B cell (primary cell): ENCODE measurements at regions not wholly inside any gene's neighbourhood (a gene's known extent, or its start where the extent isn't known, plus 50 kb on each side); places are given as distances from the start of the nearest gene placed in this dataset.

Experiments used
- ATAC-seq: fragments of 200-7000 bp; cut with Tn5 transposase; one replicate; pipeline ENCODE4 v1.10.0; 2021; ENCODE audit warnings: low read depth, mild to moderate bottlenecking, moderate number of reproducible peaks, moderate library complexity
- CTCF ChIA-PET: fragments of 350-600 bp; sonication (Branson Sonifier 250); formaldehyde crosslinking; loops from one replicate; lab custom pipeline; 2021; ENCODE audit warnings: antibody characterized with exemption, inconsistent platforms; lab: Charles Lee
- POLR2A ChIA-PET: fragments of 350-600 bp; sonication (Branson Sonifier 250); formaldehyde crosslinking; loops from one replicate; lab custom pipeline; 2021; ENCODE audit warnings: antibody characterized with exemption; lab: Charles Lee
- DNase-seq: peaks from one replicate; pipeline ENCODE4 v3.0.0; 2013
- H2AFZ ChIP-seq: 2 replicates; pipeline ENCODE4 v1.6.1; 2012; ENCODE audit warnings: mild to moderate bottlenecking, low read depth, low read length; ENCODE audit not compliant: insufficient read depth, poor library complexity, severe bottlenecking
- H3K27ac ChIP-seq, 2 donors: 1 replicate in 1 of 2; 2 replicates in 1 of 2; pipeline ENCODE4 v1.5.1; 2012 to 2013; ENCODE audit warnings: low read length in 2 of 2, mild to moderate bottlenecking in 2 of 2, moderate library complexity in 1 of 2
- H3K27me3 ChIP-seq, 4 experiments: fragments of 200-600 bp in 1 of 4; sonication (generic) in 1 of 4; replicated peaks in 1 of 4; 1 replicate in 2 of 4; 2 replicates in 2 of 4; pipeline versions ENCODE4 v1.6.1 to v1.7.0; 2013 to 2016; ENCODE audit warnings: low read length in 3 of 4, mild to moderate bottlenecking in 2 of 4, mixed read lengths in 1 of 4, moderate library complexity in 1 of 4; ENCODE audit not compliant: insufficient read depth in 4 of 4, control insufficient read depth in 3 of 4; ENCODE audit errors: control extremely low read depth in 1 of 4
- H3K36me3 ChIP-seq, 2 experiments: replicated peaks in 1 of 2; 1 replicate in 1 of 2; 2 replicates in 1 of 2; pipeline versions ENCODE4 v1.6.1 to v1.7.1; 2013; ENCODE audit warnings: low read length in 1 of 2; ENCODE audit not compliant: insufficient read depth in 2 of 2, control insufficient read depth in 1 of 2; ENCODE audit errors: control extremely low read depth in 1 of 2, extremely low read depth in 1 of 2
- H3K4me1 ChIP-seq, 2 donors: fragments of 200-600 bp in 1 of 2; sonication (generic) in 1 of 2; 1 replicate in 1 of 2; 2 replicates in 1 of 2; pipeline versions ENCODE4 v1.5.1 to v1.6.1; 2013 to 2017; ENCODE audit warnings: low read length in 2 of 2; ENCODE audit not compliant: control insufficient read depth in 2 of 2, insufficient read depth in 2 of 2
- H3K4me2 ChIP-seq: replicated peaks from 2 replicates; pipeline ENCODE3; 2012; ENCODE audit warnings: mild to moderate bottlenecking, low read depth, low read length; ENCODE audit not compliant: poor library complexity, severe bottlenecking
- H3K4me3 ChIP-seq, 5 experiments: fragments of 200-600 bp in 1 of 5; sonication (generic) in 1 of 5; 1 replicate in 3 of 5; 2 replicates in 2 of 5; pipeline versions ENCODE4 v1.5.1 to v1.7.0; 2011 to 2016; ENCODE audit warnings: low read length in 4 of 5, mild to moderate bottlenecking in 4 of 5, low read depth in 2 of 5, control low read depth in 1 of 5, moderate library complexity in 1 of 5; ENCODE audit not compliant: insufficient read depth in 1 of 5; ENCODE audit errors: control extremely low read depth in 1 of 5, extremely low read depth in 1 of 5
- H3K79me2 ChIP-seq: fragments of 200-600 bp; sonication (generic); one replicate; pipeline ENCODE4 v1.6.0; 2016; ENCODE audit warnings: low read length; ENCODE audit not compliant: control insufficient read depth, insufficient read depth
- H3K9ac ChIP-seq: fragments of 200-600 bp; sonication (generic); 2 replicates; pipeline ENCODE4 v1.6.1; 2017; ENCODE audit warnings: mild to moderate bottlenecking, low read length, moderate library complexity
- H3K9me3 ChIP-seq, 3 donors: one replicate each; pipeline versions ENCODE4 v1.6.1 to v1.7.1; 2013; ENCODE audit warnings: low read length in 2 of 3; ENCODE audit not compliant: control insufficient read depth in 2 of 3, insufficient read depth in 1 of 3; ENCODE audit errors: control extremely low read depth in 1 of 3
- H4K20me1 ChIP-seq: 2 replicates; pipeline ENCODE4 v1.6.0; 2012; ENCODE audit warnings: mild to moderate bottlenecking, low read length; ENCODE audit not compliant: insufficient read depth, control insufficient read depth, poor library complexity, severe bottlenecking
- H3K27ac Mint-ChIP-seq: one replicate; pipeline ENCODE4 v1.8.0; 2021; ENCODE audit warnings: mixed read lengths
- H3K27me3 Mint-ChIP-seq: one replicate; pipeline ENCODE4 v1.8.0; 2021; ENCODE audit warnings: mixed read lengths
- H3K4me1 Mint-ChIP-seq: one replicate; pipeline ENCODE4 v1.8.0; 2021; ENCODE audit warnings: mixed read lengths
- H3K4me3 Mint-ChIP-seq: one replicate; pipeline ENCODE4 v1.8.0; 2021; ENCODE audit warnings: mixed read lengths
- H3K9me3 Mint-ChIP-seq: one replicate; pipeline ENCODE4 v1.8.0; 2022; ENCODE audit warnings: mixed read lengths; ENCODE audit not compliant: insufficient read depth
- CTCF ChIP-seq: fragments of 200-600 bp; IDR thresholded peaks from one replicate; pipeline ENCODE4 v1.8.0; 2022; ENCODE audit warnings: antibody characterized with exemption, mild to moderate bottlenecking
- EZH2 ChIP-seq: IDR thresholded peaks from 2 replicates; pipeline ENCODE4 v1.6.1; 2012; ENCODE audit warnings: borderline replicate concordance, low read depth, mild to moderate bottlenecking, moderate library complexity, low read length; ENCODE audit not compliant: insufficient read depth, poor library complexity, severe bottlenecking
- WGBS: methylation state at CpG from one replicate; pipeline ENCODE4 v1.1.5; 2013; ENCODE audit warnings: missing lambda C conversion rate; ENCODE audit not compliant: insufficient coverage; 5-methylcytosine and 5-hydroxymethylcytosine counted together
- intact Hi-C: fragments of 100-400 bp; cut with micrococcal nuclease; formaldehyde crosslinking; loops from one replicate; pipeline ENCODE4 v1.10.0; 2022

- Histone ChIP-seq H3K27me3 (peaks cover 0 to 20% (median 3%) of the 10 kb centered on the region in 4 experiments), H3K36me3 (no peaks in the 10 kb centered on the region), H3K79me2 (no peaks in the 10 kb centered on the region), H3K9me3 (peaks cover 0 to 7% (median 3%) of the 10 kb centered on the region in 3 donors), H3K27ac (no peak overlapping the region), H3K4me1 (peaks cover 14 to 16% of the 10 kb centered on the region in 2 donors), H3K4me3 (no peak overlapping the region), H2AFZ (peak overlapping the region; percentile 51), H3K4me2 (peak overlapping the region; percentile 57), H3K9ac (no peak overlapping the region), H4K20me1 (no peaks in the 10 kb centered on the region)
- ATAC-seq (peak; percentile 49), DNase-seq (peak; percentile 16)
- peaks cover 39% of the 10 kb centered on the region for H3K27me3 Mint-ChIP-seq
- no peak overlapping the region for H3K27ac Mint-ChIP-seq
- H3K4me1 Mint-ChIP-seq: peaks cover 19% of the 10 kb centered on the region
- ChIA-PET POLR2A (interaction anchor here (0.6 kb wide), 2 partner anchors 129 to 176 kb away, joined by 7 read pairs; no protein-coding TSS in a partner anchor), CTCF (interaction anchor here (1.2 to 2.9 kb wide), 3 partner anchors 20 to 169 kb away, joined by 6 to 15 read pairs (median 7); partner anchors contain the start of gene MGAT5B)
- 15% methylated on average over 12 of the region's 23 CpGs for WGBS
- no peak for TF ChIP-seq EZH2
- TF ChIP-seq CTCF: no peak
- H3K9me3 Mint-ChIP-seq: peaks cover 2% of the 10 kb centered on the region
- intact Hi-C loops: no loop called here
- H3K4me3 Mint-ChIP-seq: peak overlapping the region; percentile 4
These were observed 103.9 kb upstream of the SEC14L1 start for GRCh38 chr17:77036841-77037381.

- ATAC-seq: no peak
- H3K4me1 Mint-ChIP-seq: peaks cover 19% of the 10 kb centered on the region
- Histone ChIP-seq H3K9ac (no peak overlapping the region), H3K36me3 (no peaks in the 10 kb centered on the region), H3K79me2 (no peaks in the 10 kb centered on the region), H2AFZ (no peak overlapping the region), H3K27ac (no peak overlapping the region), H3K4me2 (no peak overlapping the region), H4K20me1 (no peaks in the 10 kb centered on the region), H3K27me3 (peaks cover 0 to 20% (median 3%) of the 10 kb centered on the region in 4 experiments), H3K4me1 (peaks cover 14 to 16% of the 10 kb centered on the region in 2 donors), H3K9me3 (no peaks in the 10 kb centered on the region), H3K4me3 (no peak overlapping the region)
- CTCF ChIA-PET: interaction anchor here (0.7 to 2.9 kb wide), 4 partner anchors 19 to 170 kb away, joined by 3 to 15 read pairs (median 5); partner anchors contain the start of gene MGAT5B
- peaks cover 43% of the 10 kb centered on the region for H3K27me3 Mint-ChIP-seq
- no peak overlapping the region for H3K4me3 Mint-ChIP-seq
- WGBS: 92% methylated on average over 7 of the region's 7 CpGs
- POLR2A ChIA-PET: interaction anchor here (0.7 kb wide), 1 partner anchor 211 kb away, joined by 3 read pairs; no protein-coding TSS in a partner anchor
- no peak overlapping the region for H3K27ac Mint-ChIP-seq
- H3K9me3 Mint-ChIP-seq: no peaks in the 10 kb centered on the region
- DNase-seq: no peak
- intact Hi-C loops: no loop called here
- TF ChIP-seq EZH2: no peak
- no peak for TF ChIP-seq CTCF
These were observed 102.8 kb upstream of the SEC14L1 start for GRCh38 chr17:77037943-77038342.
